T47D (cell line): ENCODE measurements at regions not wholly inside any gene's neighbourhood (a gene's known extent, or its start where the extent isn't known, plus 50 kb on each side); places are given as distances from the start of the nearest gene placed in this dataset.

Experiments
- DNase-seq, 2 experiments: peaks; one replicate each; pipeline versions ENCODE4 v3.0.0 to v3.0.0-alpha.2; 2011 to 2012; ENCODE audit warnings: low read depth in 1 of 2, low spot score in 1 of 2
- JUND ChIP-seq: IDR thresholded peaks from 2 replicates; pipeline ENCODE4 v1.6.1; 2012; ENCODE audit warnings: low read depth
- in situ Hi-C: cut with HindIII; loops from 2 replicates; pipeline ENCODE4 v1.10.0; 2016; ENCODE audit warnings: low sequenced_read_pairs, low pct_unique_long_range_greater_than_20kb

GRCh38 chr10:59595593-59595992 lies 114.1 kb downstream of the SLC16A9 start:
- in situ Hi-C loops, result no loop called here
- no peak for TF ChIP-seq JUND

GRCh38 chr10:59593768-59594167 lies 115.9 kb downstream of the SLC16A9 start:
- DNase-seq, result no peak
- in situ Hi-C loops, result no loop called here
- no peak for TF ChIP-seq JUND

More at GRCh38 chr10:59595593-59595992, 114.1 kb downstream of the SLC16A9 start:
- peak in 1 of 2 experiments; percentile 27 for DNase-seq

GRCh38 chr10:59589796-59590195 lies 119.9 kb downstream of the SLC16A9 start:
- no peak for TF ChIP-seq JUND
- in situ Hi-C loops, result no loop called here
- no peak for DNase-seq

GRCh38 chr10:59588791-59589190 lies 120.9 kb downstream of the SLC16A9 start:
- no peak for DNase-seq
- no peak for TF ChIP-seq JUND
- in situ Hi-C loops, result no loop called here

GRCh38 chr10:59587756-59588140 lies 121.9 kb downstream of the SLC16A9 start:
- in situ Hi-C loops, result no loop called here
- no peak for TF ChIP-seq JUND
- DNase-seq, result no peak

GRCh38 chr10:59587083-59587755 lies 122.4 kb downstream of the SLC16A9 start:
- in situ Hi-C loops, result no loop called here
- TF ChIP-seq JUND, result no peak
- no peak for DNase-seq

GRCh38 chr10:59586407-59586891 lies 123.2 kb downstream of the SLC16A9 start:
- in situ Hi-C loops, result no loop called here
- TF ChIP-seq JUND, result no peak
- DNase-seq, result no peak

GRCh38 chr10:59585046-59585700 lies 124.5 kb downstream of the SLC16A9 start:
- DNase-seq, result no peak
- in situ Hi-C loops, result no loop called here
- TF ChIP-seq JUND, result no peak

GRCh38 chr10:59582780-59583179 lies 126.9 kb downstream of the SLC16A9 start:
- no peak for DNase-seq
- no peak for TF ChIP-seq JUND
- in situ Hi-C loops, result no loop called here

- no peak for TF ChIP-seq JUND
- peak in 1 of 2 experiments; percentile 21 for DNase-seq
- in situ Hi-C loops, result no loop called here
Observed at GRCh38 chr10:59582058-59582457, 127.6 kb downstream of the SLC16A9 start.

- in situ Hi-C loops, result no loop called here
- DNase-seq, result peak; percentile 56 to 72
- TF ChIP-seq JUND, result no peak
Observed at GRCh38 chr10:59580026-59580863, 129.4 kb downstream of the SLC16A9 start.

GRCh38 chr10:59578741-59579140 lies 130.9 kb downstream of the SLC16A9 start:
- TF ChIP-seq JUND, result no peak
- no peak for DNase-seq
- in situ Hi-C loops, result no loop called here

GRCh38 chr10:59577984-59578383 lies 131.7 kb downstream of the SLC16A9 start:
- in situ Hi-C loops, result no loop called here
- DNase-seq, result no peak
- TF ChIP-seq JUND, result no peak
